Activated CD4-positive, alpha-beta T cell treated with anti-CD3 and anti-CD28 coated beads, Interleukin-2, Interleukin-4, amounts not matched to agents 100 ng/mL and 50 ng/mL, durations not matched to agents 16 hours and 8 hours (primary cell): ENCODE measurements at regions not wholly inside any gene's neighbourhood (a gene's known extent, or its start where the extent isn't known, plus 50 kb on each side); places are given as distances from the start of the nearest gene placed in this dataset.
"Not testable (repeated sequence)": the region's sequence is repeated elsewhere in the genome, so short reads cannot be mapped to it uniquely, and the experiment has no call there.

Experiments used
- DNase-seq: peaks from one replicate; pipeline ENCODE4 v3.0.0-alpha.2; 2020; ENCODE audit warnings: low spot score

DNA sequence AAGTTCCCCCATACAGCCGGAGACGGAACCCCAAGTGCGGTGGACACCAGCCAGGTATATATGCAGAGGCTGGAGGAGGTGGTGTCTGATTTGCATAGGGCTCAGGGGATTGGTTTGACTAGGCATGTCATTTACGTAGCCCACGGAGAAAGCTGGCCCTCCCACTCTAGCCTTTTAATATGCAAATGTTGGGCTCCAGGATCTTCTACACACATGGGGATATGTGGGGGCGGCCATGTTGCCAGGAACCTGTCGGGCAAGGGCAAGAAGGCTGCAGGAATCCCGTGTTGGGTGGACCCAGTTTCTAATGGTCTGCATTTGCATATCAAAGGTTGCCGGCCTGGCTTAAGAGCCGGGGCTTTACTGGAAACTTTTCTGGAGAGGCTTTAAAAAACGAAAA lies 57.4 kb downstream of the FTHL17 start:
- not testable (repeated sequence) for DNase-seq

DNA sequence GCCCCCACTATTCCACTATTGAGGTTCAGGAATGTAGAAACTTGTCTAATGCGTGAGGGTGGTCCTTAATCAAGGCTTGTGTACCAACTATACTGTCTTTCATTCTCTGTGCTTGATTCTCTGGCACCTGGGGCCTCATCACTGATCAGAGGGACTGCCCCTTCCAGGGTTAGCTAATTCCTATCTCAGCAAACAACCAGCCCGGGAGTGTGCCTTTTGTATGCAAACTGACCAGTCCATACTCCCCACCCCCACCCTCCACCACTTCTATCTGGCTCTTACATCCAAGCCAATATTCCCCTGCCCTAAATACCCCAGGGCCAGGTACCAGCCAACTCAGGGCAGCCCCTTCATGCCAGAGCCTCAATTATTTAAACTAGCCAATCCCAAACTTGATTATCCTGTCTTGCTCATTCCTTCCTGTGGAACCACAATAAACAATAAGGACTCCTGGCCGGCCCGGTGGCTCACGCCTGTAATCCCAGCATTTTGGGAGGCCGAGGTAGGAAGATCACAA lies 59.3 kb downstream of the FTHL17 start:
- no peak for DNase-seq

DNA sequence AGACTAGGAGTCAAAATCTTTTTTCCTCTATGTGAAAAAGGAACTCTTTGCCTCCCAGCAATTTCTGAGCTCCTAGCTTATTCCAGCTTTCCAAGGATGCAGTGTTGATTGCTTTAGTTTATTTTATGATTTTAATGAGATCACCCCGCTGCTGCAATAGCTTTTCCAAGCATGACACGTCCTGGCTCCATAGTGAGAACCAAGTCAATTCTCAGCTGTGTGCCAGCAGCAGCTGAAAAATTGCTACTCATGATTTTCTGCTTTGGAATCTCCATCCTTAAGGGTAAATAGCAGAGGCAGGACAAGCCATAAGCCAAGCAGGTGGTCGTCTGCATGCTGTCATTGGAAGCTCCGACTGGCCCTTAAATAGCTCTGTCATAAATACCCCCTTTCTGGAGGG lies 64.5 kb downstream of the FTHL17 start:
- DNase-seq = no peak

DNA sequence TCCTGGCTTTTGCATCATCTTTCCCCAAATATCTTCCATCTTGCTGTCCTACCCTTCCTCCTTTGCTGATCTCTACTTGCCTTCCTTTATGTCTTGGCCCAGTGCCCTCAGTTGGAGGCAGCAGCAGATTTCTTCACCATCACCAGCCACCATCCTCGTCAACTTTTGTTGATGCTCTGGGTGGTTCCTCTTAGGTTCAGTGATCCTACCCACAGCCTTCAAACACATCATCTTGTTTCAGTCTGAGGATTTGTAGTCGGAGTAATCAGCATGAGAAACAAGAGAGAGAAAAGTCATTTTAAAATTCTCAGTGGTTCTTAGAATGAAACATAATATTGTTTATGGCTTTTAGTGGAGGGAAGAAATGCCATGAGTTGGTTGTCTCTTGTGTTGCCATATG lies 65.8 kb downstream of the FTHL17 start:
- no peak for DNase-seq

DNA sequence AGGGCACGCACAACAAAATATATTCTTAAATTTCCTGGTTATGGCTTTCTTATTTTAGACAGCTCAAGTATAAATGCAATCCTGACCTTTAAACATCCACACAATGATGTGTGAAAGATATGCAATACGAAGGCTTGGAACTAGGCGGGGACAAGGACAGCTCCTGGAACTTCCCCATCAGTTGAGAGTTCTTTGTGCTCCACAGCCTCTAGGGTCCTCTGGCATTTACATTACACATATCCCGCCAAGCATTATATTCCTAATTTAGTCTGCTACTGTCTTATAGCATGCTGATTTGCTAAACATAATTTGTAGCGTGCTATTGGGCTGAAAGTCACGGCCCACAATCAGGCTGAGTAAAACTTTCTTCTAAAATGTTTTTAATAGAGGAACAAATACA lies 74.4 kb downstream of the FTHL17 start:
- no peak for DNase-seq

DNA sequence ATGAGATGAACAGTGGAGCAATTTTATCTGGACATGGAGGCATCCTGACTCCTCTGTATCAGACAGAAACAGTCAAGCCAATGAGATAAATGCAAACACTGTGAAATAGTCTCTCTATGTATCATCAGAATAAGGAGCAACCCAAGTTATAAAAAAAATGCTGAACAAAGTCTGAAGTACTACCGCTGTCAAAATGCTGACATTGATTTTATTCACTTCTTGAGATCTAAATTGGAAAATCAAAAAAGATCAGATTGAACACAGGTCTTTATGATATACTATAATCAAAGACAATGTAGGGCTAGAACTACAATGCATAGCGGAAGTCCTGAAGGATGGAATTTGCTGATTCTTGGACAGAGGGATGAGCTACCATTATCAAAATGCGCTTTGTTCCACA lies 76.1 kb downstream of the FTHL17 start:
- no peak for DNase-seq

DNA sequence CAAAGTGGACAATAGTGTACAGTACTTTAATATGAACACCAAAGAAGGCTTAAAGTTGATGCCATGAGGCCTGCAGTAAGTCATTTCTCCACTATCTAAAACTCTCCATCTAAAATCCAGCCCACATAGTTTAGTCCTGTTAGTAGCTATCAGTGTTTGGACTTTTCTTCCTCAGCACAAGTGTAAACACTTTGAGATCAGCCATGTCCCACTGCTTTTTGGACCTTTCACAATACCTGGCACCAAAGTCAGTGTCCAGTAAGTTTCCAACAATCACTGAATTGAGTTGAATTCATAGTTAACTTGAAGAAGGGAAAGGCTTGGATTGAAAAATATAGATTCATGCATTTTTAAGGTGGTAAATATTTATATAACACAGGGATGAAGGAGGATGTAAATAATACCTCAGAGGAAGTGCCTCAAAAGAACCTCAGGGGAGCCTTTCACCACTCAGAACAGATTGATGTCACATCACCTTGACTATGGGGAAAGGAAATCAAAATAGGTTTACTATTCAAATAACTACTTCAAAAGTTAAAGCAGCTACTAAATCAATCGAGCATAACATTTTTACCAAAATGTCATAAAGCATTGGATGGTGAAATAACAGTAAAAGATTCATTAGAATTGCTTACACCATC lies 76.7 kb downstream of the FTHL17 start:
- no peak for DNase-seq

DNA sequence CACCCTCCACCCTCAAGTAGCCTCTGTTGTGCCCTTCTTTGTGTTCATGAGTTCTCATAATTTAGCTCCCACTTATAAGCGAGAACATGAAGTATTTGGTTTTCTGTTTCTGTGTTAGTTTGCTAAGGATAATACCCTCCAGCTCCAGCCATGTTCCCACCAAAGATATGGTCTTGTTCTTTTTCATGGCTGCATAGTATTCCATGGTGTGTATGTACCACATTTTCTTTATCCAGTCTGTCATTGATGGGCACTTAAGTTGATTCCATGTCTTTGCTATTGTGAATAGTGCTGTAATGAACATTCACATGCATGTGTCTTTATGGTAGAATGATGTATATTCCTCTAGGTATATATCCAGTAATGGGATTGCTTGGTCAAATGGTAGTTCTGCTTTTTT lies 77.8 kb downstream of the FTHL17 start:
- DNase-seq = not testable (repeated sequence)

DNA sequence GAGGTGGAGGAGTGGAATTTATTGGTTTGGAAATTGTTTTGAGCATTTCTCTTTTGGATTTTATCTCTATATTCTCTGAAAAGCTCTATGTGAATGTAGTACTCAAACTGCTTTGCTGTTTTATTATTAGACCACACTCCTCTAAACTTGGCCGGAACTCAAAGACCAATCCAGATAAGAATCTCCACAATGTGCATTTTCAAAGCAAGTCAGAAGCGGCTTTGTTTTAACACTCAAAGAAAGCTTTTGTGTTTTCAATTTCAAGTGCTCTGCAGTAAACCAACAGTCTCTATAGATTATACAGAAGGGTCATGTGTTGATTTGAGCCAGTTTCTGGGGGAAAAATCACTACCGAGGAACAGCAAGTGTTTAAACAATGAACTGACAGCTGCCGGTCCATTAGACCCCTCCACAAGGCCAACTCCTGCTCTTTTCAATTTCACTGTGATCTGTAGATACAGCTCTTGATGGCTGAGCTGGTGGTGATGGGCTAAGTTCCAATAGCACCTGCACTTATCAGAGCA lies 79.4 kb downstream of the FTHL17 start:
- DNase-seq = peak; percentile 9

DNA sequence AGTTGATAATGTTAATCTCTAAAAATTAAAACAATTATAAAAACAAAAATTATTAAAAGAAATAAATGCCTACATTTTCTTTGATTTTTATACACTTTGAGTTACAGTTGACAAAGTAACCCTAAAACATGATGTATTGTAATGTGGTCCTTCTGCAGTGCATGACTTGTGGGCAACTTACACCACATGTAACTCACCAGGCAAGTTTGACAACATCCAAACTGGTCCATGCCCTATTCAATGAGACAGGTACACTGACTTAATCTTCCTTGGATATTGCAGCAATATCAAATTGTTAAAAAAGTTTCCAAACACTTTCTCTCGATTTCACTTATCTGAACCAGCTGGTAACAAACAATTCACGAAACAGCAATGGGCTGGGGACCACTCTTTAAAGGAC lies 81.5 kb downstream of the FTHL17 start:
- DNase-seq = no peak

DNA sequence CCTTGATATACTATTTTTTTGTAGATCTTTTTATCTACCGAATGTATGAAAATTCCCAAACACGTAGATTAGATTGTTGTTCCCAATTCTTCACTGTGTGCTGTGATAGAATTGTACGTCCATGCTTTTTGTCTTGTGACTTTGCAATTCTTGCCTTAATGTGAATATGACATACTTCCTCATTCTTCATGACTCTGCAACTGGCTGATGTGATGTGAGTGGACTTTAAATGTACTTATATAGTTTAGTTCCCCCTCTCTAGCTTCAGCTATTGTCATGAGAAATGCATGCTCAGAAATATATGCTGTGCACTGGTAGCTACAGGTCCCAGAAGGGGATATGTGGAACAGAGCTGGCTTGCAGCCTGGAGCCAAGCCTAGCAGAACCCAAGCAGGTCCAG lies 89.4 kb downstream of the FTHL17 start:
- no peak for DNase-seq

DNA sequence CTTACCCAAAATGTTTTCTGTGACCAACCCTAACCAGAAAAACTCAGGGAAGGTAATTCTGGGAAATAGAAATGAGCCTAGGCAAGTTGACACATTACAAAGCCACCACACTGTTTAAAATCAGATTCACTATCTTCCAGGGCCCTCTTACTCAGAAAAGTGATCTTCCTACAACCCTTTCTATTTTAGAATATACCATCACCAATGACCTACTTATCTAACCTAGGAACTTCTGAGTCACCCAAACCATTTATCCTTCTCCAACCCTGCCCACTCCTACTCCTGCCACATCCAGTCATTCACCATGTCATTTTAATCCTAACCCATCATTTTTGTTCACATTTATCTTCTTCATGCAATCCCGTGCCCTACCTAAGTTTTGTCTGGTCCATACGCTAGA lies 89.9 kb downstream of the FTHL17 start:
- no peak for DNase-seq

DNA sequence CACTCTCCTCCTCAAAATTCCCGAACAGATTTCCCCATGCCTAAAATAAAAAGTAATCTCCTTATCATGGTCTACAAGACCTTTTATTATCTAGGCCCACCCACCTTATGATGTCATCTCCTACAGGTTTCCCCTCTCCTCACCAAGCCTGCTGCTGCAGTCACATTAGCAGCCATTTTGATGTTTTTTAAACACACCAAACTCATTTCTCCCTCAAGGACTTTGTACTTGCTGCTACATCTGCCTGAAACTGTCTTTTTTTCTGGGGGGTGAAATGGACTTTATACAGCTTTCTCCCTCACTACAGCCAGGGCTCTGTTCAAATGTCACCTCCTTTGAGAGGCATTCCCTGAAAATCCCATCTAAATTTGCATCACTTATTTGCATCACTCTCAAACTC lies 90.2 kb upstream of the TAB3 start:
- no peak for DNase-seq

DNA sequence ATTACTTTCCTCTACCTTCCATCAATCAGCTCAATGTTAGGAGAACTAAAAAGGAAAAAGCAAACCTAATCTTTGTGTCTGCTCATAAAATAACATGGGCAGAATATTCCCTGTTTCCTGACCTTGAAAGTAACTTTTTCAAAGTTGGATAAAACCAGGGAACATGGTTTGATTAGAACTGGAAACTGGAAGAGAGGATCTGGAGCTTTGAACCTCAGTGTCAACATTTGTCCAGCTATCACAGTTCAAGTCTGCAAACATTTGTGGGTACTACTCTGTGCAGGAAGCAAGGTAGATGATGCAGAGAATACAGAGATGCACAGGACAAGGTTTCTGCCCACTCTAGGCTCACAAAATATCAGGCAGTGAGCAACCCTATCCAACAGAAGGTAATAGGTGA lies 86.4 kb upstream of the TAB3 start:
- no peak for DNase-seq

DNA sequence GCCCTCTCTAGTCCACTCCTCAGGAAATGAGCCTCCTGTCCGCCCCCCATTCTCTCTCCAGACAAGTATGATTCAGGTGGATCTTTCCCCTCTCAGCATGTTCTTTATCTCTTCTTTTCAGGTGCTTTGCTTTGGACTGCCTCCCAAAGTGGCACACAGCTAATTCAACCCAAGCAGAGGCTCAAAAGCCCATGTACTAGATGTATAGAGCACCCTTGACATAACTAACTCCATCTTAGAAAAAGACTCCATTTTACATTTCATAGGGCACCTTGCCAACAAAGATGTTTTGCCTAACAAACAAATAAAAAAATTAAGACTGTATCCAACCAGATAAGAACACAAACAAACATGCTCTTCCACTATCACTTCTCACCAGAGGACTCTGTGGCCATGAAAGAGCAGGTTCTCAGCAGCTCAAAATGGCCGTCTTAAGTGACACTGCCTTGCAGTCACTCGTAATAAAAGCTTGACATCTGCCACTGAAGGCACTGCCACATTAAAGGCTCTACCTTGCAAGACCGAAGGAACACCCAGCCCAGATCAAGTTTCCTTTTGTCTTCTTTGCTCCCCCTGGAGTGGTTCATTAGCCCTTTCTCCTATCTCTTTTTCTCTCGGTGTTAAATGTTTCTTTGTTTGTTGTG lies 84.9 kb upstream of the TAB3 start:
- DNase-seq = no peak

DNA sequence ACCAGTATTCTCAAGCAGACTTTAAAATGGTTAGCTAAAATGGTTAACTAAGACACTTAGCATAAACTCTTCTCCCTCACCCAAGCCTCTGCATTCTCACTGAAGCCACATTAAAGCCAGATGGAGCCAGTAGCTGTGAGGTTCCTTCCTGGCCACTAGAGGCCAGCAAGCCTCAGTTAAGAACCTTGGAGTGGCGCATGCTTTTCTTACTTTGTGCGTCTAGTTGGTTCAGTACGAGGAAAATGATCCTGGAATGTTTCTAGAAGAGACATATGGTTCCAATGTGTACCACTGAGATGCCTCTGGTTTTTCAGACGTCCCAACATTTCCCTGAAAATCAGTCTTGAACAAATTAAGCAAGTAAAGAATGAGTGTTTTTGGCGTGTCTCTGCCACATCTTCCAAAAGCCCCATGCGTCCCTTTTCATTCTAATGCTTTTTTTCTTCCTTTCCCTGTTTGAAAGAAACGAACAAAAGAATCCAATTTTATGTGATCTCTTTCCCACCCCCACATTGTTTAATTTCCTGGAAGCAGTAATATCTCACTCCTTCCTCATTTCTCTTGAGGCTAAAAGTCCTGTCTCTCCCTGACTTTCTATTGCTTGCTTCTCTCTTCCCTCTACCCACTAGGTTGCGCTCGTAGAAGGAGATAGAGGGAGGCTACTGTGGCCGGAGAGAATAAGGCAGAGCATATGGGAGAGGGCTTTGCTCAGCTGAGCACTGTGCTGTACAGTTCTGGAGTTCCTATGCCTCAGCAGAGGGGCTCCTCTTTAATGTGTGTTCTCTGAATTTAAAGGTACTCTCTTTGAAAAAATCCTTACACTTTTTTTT lies 82.9 kb upstream of the TAB3 start:
- DNase-seq = peak; percentile 54

DNA sequence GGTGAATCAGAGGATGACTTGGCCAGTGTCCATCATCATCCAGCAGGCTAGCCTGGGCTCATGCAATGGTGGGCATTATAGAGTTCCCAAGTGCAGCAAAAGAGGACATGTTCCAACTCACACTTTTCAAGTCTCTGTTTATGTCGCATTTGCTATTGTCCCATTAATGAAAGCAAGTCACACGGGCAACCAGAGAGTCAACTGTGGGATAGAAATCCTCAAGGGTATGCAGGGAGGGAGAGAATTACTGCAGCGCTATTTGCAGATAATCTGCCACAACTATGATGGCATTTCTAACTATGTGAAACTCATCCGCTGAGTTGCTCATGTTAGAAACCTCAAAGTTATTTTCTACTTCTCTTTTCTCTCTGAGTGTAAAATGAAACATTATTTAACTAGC lies 78.5 kb upstream of the TAB3 start:
- no peak for DNase-seq

DNA sequence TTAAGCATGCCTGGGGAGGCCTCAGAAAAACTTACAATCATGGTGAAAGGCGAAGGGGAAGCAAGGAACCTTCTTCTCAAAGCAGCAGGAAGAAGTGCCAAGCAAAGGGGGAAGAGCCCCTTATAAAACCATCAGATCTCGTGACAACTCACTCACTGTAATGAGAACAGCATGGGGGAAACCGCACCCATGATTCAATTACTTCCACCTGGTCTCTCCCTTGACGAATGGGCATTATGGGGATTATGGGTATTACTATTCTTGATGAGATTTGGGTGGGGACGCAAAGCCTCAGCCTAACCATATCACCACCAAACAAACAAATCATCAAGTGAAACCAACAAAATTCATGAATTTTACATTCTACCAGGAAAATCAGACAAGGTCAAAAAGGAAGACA lies 76.7 kb upstream of the TAB3 start:
- DNase-seq = no peak

DNA sequence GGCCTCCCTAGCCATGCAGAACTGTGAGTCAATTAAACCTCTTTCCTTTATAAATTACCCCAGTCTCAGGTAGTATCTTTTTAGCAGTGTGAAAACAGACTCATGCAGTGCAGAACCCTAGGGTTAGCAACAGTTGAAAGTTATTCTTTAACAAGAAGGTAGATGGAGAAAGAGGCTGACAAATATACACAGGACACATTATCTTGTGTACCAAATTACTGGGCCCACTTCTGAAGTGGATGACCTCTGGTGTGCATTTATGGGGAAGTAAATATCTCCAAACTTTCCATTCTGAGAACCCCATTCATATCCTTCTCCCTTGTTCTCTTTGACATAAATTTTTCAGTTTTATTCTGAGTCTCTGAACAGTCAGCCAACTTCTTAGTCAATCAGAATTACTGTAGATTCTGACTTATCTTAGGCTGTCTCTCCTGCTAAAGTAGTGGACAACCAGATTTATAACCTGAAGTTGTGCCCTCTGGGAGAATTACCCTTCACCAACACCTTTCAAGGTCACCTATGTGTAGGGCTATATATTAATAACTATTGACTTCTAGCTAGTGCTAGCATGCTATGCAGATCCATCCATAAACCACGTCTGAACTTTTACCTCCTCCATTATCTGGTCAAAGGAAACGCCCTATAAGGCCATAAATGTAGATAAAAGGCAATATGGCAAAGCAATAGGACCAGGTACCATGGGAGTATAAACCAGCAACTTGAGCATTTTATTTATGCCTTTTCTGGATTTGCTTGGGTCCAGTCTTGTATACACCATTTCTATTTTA lies 72.5 kb upstream of the TAB3 start:
- no peak for DNase-seq

DNA sequence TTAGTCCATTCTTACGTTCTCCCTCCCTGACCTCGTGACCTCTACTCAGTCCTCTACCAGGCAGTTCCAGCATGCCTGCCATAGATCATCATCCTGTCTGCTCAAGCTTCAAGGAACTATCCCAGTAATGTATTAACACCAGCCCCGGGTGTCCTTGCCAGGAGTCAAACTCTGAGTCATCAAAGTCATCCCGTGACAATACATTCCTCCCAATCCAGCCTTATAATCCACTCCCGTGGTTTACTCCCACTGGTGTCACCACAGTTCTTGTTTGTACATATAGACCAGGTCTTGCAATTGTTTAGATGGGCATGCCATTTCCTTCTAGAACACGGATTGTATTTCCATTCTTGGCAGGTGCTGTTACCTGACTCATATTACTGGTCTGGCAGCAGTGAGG lies 68.7 kb upstream of the TAB3 start:
- DNase-seq = no peak

DNA sequence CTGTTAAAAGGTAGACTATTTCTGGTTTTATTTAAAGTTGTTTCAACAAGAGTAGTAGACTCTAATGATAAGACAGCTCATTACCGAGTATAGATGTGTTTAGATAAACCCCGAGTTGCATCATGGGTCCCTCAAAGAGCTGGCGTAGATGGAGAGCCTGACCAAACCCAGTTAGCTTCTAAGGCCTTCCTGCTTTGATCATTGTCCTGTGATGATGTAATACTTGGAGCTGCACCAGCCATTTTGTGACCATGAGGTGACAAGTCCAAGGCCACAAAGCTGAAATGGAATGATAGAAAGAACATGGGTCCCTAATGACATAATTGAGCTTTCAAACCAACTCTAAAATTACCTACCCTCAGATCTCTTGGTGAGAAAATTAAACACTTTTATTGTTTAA lies 66.6 kb upstream of the TAB3 start:
- no peak for DNase-seq

DNA sequence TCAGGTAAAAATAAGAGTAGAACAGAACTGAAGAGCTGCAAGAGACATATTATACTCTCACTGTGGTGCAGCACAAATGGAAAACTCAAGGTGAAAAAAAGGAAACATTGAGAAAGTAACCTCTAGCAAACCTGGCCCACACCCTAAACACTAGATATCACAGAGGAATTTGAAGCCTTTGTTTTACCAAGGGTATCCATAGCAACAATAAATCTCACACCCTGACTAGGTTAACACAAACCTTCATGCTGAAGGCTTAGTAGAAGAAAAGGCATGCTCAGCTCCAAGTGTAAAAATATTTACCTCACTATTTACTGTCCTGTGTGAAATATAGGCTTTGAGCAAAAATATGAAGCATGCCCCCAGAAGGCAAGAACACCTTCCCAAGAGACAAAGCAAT lies 61.9 kb upstream of the TAB3 start:
- no peak for DNase-seq
